GM18858 (cell line): ENCODE measurements at regions not wholly inside any gene's neighbourhood (a gene's known extent, or its start where the extent isn't known, plus 50 kb on each side); places are given as distances from the start of the nearest gene placed in this dataset.

Experiments
- ATAC-seq: cut with Tn5 transposase; IDR thresholded peaks from one replicate; pipeline ENCODE4 v1.9.1; 2021; ENCODE audit not compliant: unreplicated experiment

DNA sequence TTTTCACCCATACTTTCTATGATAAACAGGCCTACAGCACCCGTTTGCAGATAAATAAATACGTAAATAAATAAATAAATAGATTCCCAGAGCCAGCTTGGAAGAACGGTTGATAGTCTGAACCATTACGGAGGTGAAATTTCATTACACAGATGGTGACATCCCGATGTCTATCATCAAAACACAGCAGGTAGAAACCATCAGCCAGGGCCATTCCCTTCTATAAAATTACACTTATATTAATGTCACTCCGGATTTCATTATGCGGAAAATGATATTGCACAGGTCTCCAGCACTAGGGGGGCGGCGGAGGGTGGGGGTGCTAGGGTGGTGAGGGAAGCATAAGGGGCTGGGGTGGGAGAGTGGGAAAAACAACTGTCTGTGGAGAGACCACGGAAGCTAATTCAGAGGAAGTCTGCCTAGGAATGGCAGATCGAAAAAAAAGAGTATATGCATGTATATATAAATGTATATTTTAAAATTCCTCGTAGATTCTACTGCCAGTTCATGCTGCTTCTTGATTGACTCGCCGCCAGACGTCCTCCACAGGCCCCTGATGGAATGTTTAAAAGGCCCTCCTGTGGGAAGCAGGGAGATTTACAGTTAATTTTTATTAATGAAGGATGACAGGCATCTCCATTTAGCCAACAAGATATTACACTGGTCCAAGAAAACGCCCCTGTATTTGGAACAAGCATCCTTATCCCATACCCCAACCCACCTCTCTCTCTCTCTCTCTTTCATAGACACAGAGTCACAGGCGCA is 1906.0 kb upstream of the PIK3C3 start:
- ATAC-seq = no peak

DNA sequence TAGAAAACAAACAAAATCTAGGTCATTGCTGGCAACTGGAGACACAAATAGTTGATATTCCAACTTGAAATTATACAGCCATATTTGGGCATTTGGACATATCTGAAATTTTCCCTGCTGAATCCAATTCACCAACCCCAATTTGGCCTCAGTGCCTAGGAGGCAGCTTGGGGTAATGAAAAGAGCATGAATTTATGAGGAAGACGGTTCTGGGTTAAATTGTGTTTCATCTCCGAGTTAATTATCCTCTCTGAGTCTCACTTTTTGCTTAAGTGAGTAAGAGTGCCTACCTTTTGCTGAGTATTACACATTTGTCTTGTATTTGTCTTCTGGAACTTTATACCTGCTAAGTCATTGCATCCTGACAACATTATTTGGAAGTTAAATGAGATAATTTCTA is 1906.8 kb upstream of the PIK3C3 start:
- no peak for ATAC-seq

DNA sequence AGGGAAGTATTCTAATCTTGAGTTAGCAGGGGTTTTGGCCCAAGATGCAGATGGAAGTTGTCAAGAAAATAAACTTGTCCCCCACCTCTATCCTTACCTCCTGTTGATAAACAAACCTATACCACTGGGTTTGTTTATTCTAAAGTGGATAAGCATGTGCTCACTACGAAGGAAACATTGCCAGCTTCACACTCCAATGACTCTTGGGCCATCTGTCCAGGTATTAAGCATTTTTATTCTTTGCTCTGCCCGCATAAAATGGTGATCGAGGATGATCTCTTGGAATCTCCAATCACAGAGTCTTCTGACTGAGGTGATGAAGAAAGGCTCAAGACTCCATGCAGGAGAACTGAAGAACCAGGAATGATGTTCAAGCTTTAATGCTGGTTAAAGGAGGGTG is 1908.4 kb upstream of the PIK3C3 start:
- ATAC-seq = no peak

DNA sequence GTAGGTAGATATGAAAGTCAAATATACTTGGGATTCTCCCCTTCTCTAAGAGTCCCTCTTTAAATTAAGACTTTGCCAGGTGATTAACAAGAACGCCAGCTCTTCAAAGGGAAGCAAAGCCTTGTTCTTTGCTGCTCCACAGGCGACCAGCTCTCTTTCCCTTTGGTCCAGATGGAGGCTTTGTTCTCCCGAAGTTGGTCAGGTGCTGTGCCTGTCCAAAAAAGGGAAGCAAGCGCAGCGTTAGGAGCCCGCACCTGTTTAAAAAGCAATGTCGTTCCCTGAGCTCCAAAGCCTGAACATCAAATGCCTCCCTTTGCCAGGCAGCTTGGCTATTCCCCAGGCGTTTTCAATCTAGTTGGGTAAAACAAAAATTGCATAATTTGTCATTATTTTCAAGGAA is 1913.1 kb upstream of the PIK3C3 start:
- no peak for ATAC-seq

DNA sequence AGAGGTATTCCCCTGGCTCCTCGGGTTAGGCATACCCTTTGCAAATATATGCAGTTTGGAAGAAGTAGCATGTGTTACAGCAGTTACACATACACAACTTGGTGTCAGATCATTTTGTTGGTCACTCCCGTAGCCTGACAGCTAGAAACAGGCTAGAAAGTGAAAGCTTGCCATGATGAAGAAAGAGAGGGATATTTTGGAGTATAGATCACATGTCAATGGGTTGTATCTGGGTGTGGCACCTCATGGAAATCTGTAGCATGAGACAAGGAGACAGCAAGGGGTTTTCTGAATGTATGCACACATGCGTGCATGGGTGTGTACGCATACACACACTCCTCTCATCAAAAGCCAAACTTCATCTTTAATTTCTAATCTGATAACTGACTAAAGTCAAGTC is 1914.5 kb upstream of the PIK3C3 start:
- no peak for ATAC-seq

DNA sequence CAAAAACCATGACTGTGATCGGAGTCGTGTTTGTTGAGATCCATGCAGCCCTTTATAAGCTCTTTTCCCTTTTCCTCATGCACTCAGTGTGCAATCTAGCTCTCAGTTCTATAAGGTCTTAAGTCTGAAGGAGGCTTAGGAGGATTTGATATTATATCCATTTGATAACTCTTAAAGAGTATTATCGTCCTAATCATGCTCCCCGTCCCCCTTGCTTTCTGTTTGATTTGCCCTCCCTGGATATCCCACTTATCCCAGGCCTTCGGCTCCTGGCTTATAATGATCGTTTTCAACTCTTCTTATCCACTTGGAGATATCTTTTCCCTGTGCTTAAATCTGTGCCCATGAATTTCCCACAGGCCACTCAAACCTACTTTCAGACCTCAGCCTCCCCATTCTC is 1917.7 kb upstream of the PIK3C3 start:
- ATAC-seq = no peak

DNA sequence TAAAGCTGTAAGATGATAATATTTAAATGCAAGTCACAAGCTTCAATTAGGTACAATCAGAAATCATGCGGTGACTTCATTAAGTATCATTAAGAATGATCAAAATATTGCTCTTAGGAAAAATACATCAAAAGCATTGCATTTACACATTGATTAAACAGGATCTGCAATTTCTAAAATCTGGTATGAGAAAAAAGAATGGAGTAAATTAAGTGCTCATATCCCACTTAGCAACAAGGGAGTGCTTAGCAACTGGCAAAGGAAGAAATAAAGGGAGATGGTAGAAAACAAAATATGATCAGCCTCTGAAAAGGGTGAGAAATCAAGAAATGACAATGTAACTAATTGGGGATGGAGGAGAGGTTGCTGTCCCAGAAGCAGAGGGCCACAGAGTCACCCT is 1918.2 kb upstream of the PIK3C3 start:
- no peak for ATAC-seq

DNA sequence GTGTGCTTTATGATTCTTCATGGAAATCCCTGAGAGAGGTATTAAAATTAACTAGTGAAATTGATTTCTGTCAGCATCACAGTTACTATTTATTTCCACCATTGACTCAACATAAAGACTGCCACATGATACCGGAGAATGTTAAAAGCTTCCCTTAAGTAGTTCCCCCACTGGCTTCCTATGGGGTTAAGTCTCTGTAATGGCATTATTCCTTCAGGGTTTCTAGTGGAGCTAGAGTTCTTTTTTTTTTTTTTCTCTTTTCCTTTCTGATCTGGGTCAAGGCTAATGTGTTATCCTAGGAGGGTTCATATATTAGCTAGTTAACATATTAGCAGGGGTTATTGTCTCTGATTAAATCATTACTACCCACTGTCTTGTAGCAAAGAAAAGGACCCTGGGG is 1919.1 kb upstream of the PIK3C3 start:
- ATAC-seq = no peak

DNA sequence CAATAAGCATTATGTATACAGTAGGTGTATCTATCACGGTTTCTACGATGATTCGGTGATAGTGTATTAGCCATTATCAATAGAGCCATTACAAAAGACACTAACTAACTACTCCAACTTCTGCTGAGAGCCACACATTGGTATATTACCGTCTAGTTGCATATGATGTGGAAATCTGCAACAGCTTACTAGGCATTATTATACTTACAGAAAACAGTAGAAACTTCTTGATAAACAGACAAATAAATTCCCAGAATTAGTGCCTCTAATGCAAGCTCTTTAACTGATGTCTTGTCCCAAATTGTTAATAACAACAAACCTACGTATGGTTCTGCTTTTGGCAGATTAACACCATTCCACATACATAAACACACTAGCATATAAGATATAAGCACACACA is 1923.0 kb upstream of the PIK3C3 start:
- ATAC-seq = no peak

DNA sequence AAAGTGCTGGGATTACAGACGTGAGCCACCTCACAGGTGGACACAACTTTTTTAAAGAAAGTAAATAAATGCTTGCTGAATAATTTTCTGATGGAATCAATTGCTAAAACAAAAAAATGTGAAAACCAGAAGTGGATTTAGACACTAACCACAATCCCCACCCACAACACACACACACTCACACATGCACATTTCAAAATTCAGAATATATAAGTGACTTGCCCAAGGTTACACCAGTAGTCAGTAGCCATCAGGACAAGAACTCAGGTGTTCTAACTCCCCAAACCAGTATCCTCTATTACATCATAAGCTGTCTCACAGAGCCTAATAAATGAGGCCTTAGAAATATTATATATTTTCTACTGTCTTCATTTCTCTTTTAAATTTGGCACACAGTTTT is 1923.6 kb upstream of the PIK3C3 start:
- no peak for ATAC-seq

DNA sequence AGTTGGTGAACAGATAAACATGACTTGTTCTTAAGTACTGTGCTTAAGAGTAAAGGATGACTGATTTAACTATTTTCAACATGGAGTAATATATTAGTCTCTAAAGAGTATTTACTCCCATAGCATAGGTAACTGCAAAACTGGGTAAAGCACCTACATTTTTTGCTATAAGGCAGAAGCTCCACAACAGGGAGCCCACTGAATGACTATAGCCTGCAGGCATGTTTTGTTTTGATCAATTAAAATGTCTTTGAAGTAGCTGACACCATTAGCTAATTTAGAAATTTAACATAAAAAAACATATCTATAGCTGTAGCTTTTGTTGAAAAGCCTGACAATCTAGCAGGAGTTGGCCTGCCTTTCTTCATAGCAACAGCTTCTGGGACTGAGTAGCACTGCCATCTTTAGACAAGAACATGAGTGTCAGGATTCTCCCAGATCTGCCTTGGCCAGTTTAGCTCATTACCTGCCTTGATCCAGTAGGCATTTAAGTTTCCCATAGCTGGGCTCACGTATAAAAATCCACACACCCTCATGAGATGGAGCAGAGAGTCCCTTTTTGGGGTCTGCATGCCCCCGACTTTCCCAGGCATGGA is 1935.1 kb upstream of the PIK3C3 start:
- ATAC-seq = no peak

DNA sequence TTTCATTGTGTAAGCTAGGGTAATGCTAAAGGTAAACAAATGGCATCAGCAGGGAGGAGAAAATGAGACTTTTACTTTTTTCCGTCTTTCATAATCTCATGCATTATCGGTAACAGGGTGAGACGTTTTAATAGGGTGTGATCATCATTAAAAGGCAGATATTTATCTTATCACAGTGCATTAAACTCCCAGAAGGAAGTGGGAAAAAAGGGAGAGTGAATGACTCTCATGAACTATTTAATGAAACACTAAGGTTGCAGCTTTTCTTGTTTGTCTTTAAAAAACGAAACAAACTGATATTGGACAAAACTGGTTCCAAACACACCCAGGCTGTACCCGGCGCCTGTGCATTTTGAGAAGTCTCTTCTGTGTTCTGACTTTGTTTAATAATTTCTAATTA is 1936.8 kb upstream of the PIK3C3 start:
- ATAC-seq = no peak

DNA sequence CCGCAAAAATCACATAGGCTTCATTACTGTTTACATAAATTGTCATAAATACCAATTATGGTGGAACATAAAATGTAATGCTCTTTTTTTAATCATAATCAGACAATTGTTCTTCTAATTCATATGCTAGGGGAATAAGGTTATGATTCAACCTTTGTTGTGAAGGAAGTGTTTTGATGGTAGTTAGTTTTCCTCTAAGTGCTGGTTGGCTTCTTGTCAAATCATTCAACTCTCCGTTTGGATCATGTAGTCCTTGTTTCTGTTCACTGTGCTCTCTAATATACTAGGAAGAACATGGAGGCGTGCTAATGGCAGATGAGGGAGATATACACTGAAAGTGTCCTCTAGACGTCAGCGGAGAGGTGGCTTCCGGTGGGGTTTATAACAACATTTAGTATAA is 1938.0 kb upstream of the PIK3C3 start:
- ATAC-seq = no peak

DNA sequence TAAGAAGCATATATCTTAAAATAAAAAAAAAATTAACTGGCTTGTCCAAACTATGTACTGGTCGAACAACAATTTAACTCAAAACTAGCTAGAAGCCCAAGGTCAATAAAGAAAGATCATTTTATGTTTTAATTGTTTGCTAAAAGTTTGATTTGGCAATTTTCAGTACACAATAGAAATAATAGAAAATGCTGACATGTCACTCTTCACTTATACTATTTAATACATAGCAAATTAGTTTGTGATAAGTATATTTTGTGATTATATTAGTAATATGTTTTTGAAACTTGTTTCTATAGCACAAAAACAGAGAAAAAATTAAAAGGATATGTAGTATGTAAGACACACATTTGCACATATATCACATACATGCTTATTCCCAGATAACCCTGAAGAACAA is 1938.6 kb upstream of the PIK3C3 start:
- no peak for ATAC-seq

DNA sequence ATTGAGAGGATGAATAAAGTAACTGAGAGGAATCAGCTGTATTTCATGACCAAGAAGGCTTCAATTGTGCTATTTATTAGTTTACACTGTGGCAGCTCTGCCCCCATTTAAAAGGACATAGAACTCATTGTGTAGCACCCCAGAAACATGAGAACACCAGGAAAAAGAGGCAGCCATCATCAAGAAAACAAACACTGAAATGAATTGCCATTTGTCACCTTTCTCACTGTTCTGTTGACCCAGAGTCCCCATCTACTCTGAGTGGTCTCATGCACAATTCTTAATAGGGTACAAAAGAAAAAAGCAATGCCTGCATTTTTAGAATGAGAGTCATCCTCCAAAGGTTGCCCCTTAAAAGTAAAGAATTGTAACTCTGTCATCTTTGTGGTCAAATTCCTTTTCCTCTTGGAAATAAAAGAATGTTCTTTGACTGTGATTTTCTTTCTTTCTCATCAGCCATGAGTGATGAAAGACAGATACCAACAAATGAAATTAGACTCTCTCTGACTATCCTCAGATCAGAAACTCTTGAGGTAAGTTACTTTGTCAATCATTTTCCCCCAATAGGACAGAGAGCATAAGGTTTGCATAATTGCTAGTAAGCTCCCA is 1941.9 kb upstream of the PIK3C3 start:
- ATAC-seq = no peak

DNA sequence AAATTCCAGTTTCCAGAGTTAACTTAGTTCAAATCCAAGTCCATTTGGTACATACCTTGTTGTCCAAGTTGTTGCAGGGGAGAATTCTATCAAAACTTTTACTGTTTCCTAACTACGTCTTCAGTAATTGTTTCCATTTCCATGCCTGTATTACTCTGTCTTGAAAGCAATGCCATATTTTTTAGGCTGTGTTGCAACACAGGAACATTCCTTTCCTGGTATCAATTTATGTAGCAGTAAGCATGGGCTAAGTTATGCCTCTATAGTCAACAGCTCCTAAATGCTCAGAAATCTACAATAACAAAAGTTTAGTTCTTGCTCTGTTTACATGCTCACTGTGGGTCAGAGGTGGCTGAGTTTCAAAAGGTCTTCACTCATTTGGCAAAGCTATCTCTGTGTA is 1943.8 kb upstream of the PIK3C3 start:
- no peak for ATAC-seq

DNA sequence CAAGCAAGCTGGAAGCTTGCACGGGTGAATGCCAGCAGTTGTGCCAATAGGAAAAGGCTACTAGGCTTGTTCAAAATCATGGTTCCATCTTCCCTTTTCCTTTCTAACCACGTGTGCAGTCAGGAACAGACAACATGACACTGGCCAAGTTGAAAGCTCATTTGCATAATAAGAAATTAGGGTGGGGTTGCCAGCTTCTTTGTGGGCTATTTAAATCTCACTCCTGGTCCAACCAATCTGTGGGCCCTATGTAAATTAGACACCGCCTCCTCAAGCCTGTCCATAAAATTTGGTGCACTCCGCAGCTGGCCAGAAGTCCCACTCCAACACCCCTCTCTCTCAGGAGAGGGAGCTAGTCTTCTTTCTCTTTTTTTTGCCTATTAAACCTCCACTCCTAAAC is 1948.4 kb upstream of the PIK3C3 start:
- ATAC-seq = no peak

DNA sequence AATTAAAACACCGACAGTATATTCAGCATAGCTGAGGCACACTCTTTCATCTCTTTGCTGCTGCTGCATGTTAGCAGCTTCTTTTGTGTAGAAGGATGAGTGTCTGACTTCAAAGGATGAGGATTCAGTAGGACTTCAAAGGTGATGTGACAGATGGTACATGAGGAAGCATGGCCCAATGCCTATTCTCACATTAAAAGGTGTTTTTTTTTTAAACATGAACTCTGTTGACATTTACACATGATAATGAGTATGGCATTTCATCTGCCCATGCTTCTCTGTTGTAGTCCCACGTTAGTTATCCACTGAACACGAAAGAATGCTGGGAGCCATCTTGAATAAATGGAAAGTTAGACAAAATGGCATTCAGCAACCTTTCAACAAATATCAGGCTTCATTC is 1950.8 kb upstream of the PIK3C3 start:
- no peak for ATAC-seq

DNA sequence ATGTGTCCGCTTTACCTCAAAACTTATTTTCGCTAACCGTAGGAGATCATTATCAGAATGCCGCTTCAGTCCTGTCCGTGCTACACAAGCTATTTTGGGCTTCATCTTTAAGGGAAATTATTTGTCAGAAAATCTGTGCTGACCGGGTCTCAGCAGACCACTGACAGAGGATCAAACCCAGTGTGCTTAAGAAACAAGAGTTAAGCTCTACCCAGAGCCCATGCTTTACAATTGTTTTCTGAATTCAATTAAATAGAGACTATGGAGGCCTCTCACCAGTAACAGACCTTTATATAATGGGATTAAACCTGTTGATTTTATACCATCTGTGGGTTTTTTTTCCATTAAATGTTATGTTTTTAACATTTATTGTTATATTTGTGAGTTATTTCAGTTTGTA is 1956.7 kb upstream of the PIK3C3 start:
- ATAC-seq = no peak

DNA sequence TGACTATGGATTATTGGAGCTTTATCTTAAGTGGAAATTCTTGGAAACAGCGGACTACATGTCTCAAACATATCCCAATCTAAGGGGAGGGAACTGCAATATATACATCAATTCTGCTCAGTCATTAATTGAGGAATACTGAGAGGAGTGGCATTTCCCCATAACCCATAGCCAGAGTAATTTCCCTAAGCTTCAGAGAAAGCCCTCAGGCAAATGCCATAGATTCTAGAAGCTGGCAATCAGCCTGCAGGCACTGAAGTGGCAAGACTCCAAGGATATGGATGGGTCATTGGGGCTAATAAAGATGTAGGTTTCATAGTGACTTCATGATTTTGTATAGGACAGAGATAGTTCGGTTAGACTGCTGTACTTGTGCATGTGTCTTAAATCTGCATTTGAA is 1960.5 kb upstream of the PIK3C3 start:
- ATAC-seq = no peak

DNA sequence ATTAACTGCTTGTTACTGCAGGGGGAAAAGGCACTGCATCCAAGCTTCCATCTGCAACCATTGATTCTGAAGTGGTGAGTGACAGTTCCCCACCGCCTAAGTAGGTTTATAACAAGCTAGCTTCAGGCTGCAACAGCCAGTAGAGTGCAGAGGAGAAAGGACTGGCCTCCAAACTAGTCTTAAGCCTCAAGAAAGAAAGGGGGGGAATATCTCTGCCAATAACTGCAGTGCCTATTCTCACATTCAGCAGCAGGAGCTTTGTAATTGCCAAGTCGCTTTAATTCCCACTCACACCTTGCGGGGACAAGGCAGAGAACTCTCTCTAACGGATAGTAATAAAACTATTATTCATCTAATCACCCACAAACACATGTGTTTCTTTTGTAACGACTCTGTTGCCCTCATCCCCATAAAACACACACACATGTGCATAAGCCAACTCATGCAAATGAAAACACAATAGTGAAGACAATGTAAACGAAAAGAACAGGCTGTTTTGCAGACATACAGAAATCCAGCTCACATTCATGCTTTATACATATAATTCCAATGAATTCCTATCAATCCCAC is 1963.3 kb upstream of the PIK3C3 start:
- no peak for ATAC-seq

DNA sequence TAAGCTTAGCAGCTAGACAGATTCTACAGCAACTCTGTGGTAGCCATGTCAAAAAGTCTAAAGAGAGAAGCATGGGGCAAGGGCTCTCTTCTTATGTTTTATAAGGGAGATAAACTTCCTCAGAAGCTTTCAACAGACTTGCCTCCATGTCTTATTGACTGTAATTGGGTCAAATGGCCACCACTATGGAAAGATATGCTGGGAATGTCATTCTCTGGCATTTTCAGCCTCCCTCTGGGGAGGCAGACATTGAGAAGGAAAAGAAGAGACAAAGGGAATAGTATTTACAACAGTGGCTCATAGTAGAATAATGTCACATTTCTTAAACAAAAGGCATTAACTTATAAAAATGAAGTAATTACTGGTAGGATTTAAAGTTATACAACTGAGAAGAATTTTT is 1964.5 kb upstream of the PIK3C3 start:
- no peak for ATAC-seq
